GM21381 (cell line): ENCODE measurements at regions not wholly inside any gene's neighbourhood (a gene's known extent, or its start where the extent isn't known, plus 50 kb on each side); places are given as distances from the start of the nearest gene placed in this dataset.

ENCODE experiments used
- ATAC-seq: cut with Tn5 transposase; IDR thresholded peaks from one replicate; pipeline ENCODE4 v1.9.1; 2021; ENCODE audit warnings: mild to moderate bottlenecking, moderate library complexity; ENCODE audit not compliant: unreplicated experiment

- no peak for ATAC-seq
Measured at GRCh38 chr10:71137701-71138100, 74.7 kb upstream of the UNC5B start.

- ATAC-seq, result no peak
Measured at GRCh38 chr10:71138166-71138830, 74.1 kb upstream of the UNC5B start.

- no peak for ATAC-seq
Measured at GRCh38 chr10:71141528-71141927, 70.8 kb upstream of the UNC5B start.

GRCh38 chr10:71143170-71143569, 69.2 kb upstream of the UNC5B start:
- no peak for ATAC-seq

GRCh38 chr10:71143610-71144009, 68.8 kb upstream of the UNC5B start:
- no peak for ATAC-seq

GRCh38 chr10:71144824-71145223, 67.5 kb upstream of the UNC5B start:
- ATAC-seq, result no peak

GRCh38 chr10:71145352-71145945, 66.9 kb upstream of the UNC5B start:
- ATAC-seq, result no peak

GRCh38 chr10:71150796-71151195, 61.6 kb upstream of the UNC5B start:
- no peak for ATAC-seq

- no peak for ATAC-seq
Measured at GRCh38 chr10:71152043-71152442, 60.3 kb upstream of the UNC5B start.

GRCh38 chr10:71156436-71156835, 55.9 kb upstream of the UNC5B start:
- no peak for ATAC-seq

- ATAC-seq, result no peak
Measured at GRCh38 chr10:71157435-71157834, 54.9 kb upstream of the UNC5B start.

GRCh38 chr10:71158251-71158650, 54.1 kb upstream of the UNC5B start:
- no peak for ATAC-seq

- ATAC-seq, result no peak
Measured at GRCh38 chr10:71158902-71159301, 53.5 kb upstream of the UNC5B start.

- ATAC-seq, result no peak
Measured at GRCh38 chr10:71159892-71160291, 52.5 kb upstream of the UNC5B start.

- no peak for ATAC-seq
Measured at GRCh38 chr10:71161425-71161824, 50.9 kb upstream of the UNC5B start.
